ENCODE measurements at regions not wholly inside any gene's neighbourhood (a gene's known extent, or its start where the extent isn't known, plus 50 kb on each side); places are given as distances from the start of the nearest gene placed in this dataset.

GRCh38 chr4:157667836-157668235 lies 447.3 kb downstream of the GRIA2 start:
- Mint-ChIP-seq H3K9me3 (ENCODE audit: low read depth, unreplicated experiment) (no peaks in the 10 kb centered on the region), H3K4me3 (ENCODE audit: low read depth, unreplicated experiment) (no peak overlapping the region), H3K27me3 (ENCODE audit: unreplicated experiment) (no peaks in the 10 kb centered on the region), H3K27ac (ENCODE audit: unreplicated experiment) (no peak overlapping the region), H3K4me1 (ENCODE audit: low read depth, unreplicated experiment) (no peaks in the 10 kb centered on the region), H3K36me3 (ENCODE audit: insufficient read depth, unreplicated experiment) (no peaks in the 10 kb centered on the region)
- intact Hi-C loops (cut with micrococcal nuclease; ENCODE audit: unreplicated experiment), result no loop called here
- DNase-seq, result no peak
- CTCF ChIA-PET, result no interaction called here
- BruUV-seq (replicated peaks), result no TSS peak
- no peak for TF ChIP-seq CTCF (IDR thresholded peaks at IDR 0.05; ENCODE audit: unreplicated experiment)

- Mint-ChIP-seq H3K27me3 (ENCODE audit: unreplicated experiment) (no peaks in the 10 kb centered on the region), H3K9me3 (ENCODE audit: low read depth, unreplicated experiment) (no peaks in the 10 kb centered on the region), H3K4me1 (ENCODE audit: low read depth, unreplicated experiment) (no peaks in the 10 kb centered on the region), H3K27ac (ENCODE audit: unreplicated experiment) (no peak overlapping the region), H3K36me3 (ENCODE audit: insufficient read depth, unreplicated experiment) (no peaks in the 10 kb centered on the region), H3K4me3 (ENCODE audit: low read depth, unreplicated experiment) (no peak overlapping the region)
- DNase-seq, result no peak
- intact Hi-C loops (cut with micrococcal nuclease; ENCODE audit: unreplicated experiment), result no loop called here
- CTCF ChIA-PET, result no interaction called here
- BruUV-seq (replicated peaks), result no TSS peak
- TF ChIP-seq CTCF (IDR thresholded peaks at IDR 0.05; ENCODE audit: unreplicated experiment), result no peak
Observed at GRCh38 chr4:157664726-157665125, 444.2 kb downstream of the GRIA2 start.

- BruUV-seq (replicated peaks), result no TSS peak
- no peaks in the 10 kb centered on the region for H3K9me3 Mint-ChIP-seq (ENCODE audit: low read depth, unreplicated experiment)
- no peaks in the 10 kb centered on the region for H3K27me3 Mint-ChIP-seq (ENCODE audit: unreplicated experiment)
- H3K4me3 Mint-ChIP-seq (ENCODE audit: low read depth, unreplicated experiment), result no peak overlapping the region
- CTCF ChIA-PET, result no interaction called here
- H3K27ac Mint-ChIP-seq (ENCODE audit: unreplicated experiment), result no peak overlapping the region
- intact Hi-C loops (cut with micrococcal nuclease; ENCODE audit: unreplicated experiment), result no loop called here
- no peaks in the 10 kb centered on the region for H3K4me1 Mint-ChIP-seq (ENCODE audit: low read depth, unreplicated experiment)
- H3K36me3 Mint-ChIP-seq (ENCODE audit: insufficient read depth, unreplicated experiment), result no peaks in the 10 kb centered on the region
- TF ChIP-seq CTCF (IDR thresholded peaks at IDR 0.05; ENCODE audit: unreplicated experiment), result no peak
- DNase-seq, result no peak
Observed at GRCh38 chr4:157655096-157655809, 434.7 kb downstream of the GRIA2 start.

GRCh38 chr4:157643257-157643656 lies 422.7 kb downstream of the GRIA2 start:
- peaks cover 4% of the 10 kb centered on the region for H3K9me3 Mint-ChIP-seq (ENCODE audit: low read depth, unreplicated experiment)
- no peaks in the 10 kb centered on the region for H3K27me3 Mint-ChIP-seq (ENCODE audit: unreplicated experiment)
- no peaks in the 10 kb centered on the region for H3K36me3 Mint-ChIP-seq (ENCODE audit: insufficient read depth, unreplicated experiment)
- no peak overlapping the region for H3K27ac Mint-ChIP-seq (ENCODE audit: unreplicated experiment)
- no TSS peak for BruUV-seq (replicated peaks)
- H3K4me1 Mint-ChIP-seq (ENCODE audit: low read depth, unreplicated experiment), result no peaks in the 10 kb centered on the region
- H3K4me3 Mint-ChIP-seq (ENCODE audit: low read depth, unreplicated experiment), result no peak overlapping the region
- no peak for TF ChIP-seq CTCF (IDR thresholded peaks at IDR 0.05; ENCODE audit: unreplicated experiment)
- intact Hi-C loops (cut with micrococcal nuclease; ENCODE audit: unreplicated experiment), result no loop called here
- CTCF ChIA-PET, result no interaction called here
- no peak for DNase-seq

Data from Calu3 (cell line).